H1 (cell line): ENCODE measurements at regions not wholly inside any gene's neighbourhood (a gene's known extent, or its start where the extent isn't known, plus 50 kb on each side); places are given as distances from the start of the nearest gene placed in this dataset.

Source experiments
- CTCF ChIA-PET: fragments of 300-600 bp; sonication (Branson Sonifier 250); formaldehyde crosslinking; loops from one replicate; lab custom pipeline; 2021; ENCODE audit not compliant: partially characterized antibody; lab: Charles Lee
- POLR2A ChIA-PET: fragments of 300-600 bp; sonication (Branson Sonifier 250); formaldehyde crosslinking; loops from one replicate; lab custom pipeline; 2021; ENCODE audit warnings: inconsistent platforms; ENCODE audit not compliant: partially characterized antibody; lab: Charles Lee
- DNase-seq, 2 experiments: peaks; one replicate each; pipeline versions ENCODE4 v3.0.0 to v3.0.0-alpha.2; 2010 to 2022; ENCODE audit warnings: low spot score in 2 of 2, low read depth in 1 of 2, mixed read lengths in 1 of 2
- FAIRE-seq: peaks from 2 replicates; lab custom pipeline; 2011; peaks lifted over from hg19 to GRCh38; lab: Jason Lieb, UNC
- H2AFZ ChIP-seq: 2 replicates; pipeline ENCODE4 v1.8.1; 2012; ENCODE audit warnings: low read length, inconsistent platforms
- H2AK5ac ChIP-seq: 2 replicates; pipeline ENCODE4 v1.6.1; 2013; ENCODE audit warnings: low read depth, low read length
- H2BK120ac ChIP-seq: replicated peaks from 2 replicates; pipeline ENCODE3; 2013; ENCODE audit warnings: low read depth, low read length, inconsistent platforms
- H2BK12ac ChIP-seq: 2 replicates; pipeline ENCODE4 v1.6.1; 2013; ENCODE audit warnings: low read depth, low read length
- H2BK15ac ChIP-seq: 2 replicates; pipeline ENCODE4 v1.6.1; 2013; ENCODE audit warnings: low read length
- H2BK20ac ChIP-seq: 2 replicates; pipeline ENCODE4 v1.6.1; 2013; ENCODE audit warnings: low read length
- H2BK5ac ChIP-seq: 2 replicates; pipeline ENCODE4 v1.6.1; 2013; ENCODE audit warnings: low read depth, low read length
- H3K14ac ChIP-seq: 2 replicates; pipeline ENCODE4 v1.6.1; 2013; ENCODE audit warnings: inconsistent platforms; ENCODE audit not compliant: insufficient read length
- H3K18ac ChIP-seq: 2 replicates; pipeline ENCODE4 v1.6.1; 2013; ENCODE audit warnings: low read length; ENCODE audit errors: extremely low read depth
- H3K23ac ChIP-seq: 2 replicates; pipeline ENCODE4 v1.6.1; 2013; ENCODE audit warnings: inconsistent platforms; ENCODE audit not compliant: insufficient read length
- H3K23me2 ChIP-seq: 2 replicates; pipeline ENCODE4 v1.6.1; 2013; ENCODE audit warnings: low read depth, low read length
- H3K27ac ChIP-seq: 2 replicates; pipeline ENCODE4 v1.6.1; 2011; ENCODE audit warnings: low read depth, low read length, inconsistent platforms
- H3K27me3 ChIP-seq, 4 experiments: replicated peaks in 1 of 4; 1 replicate in 1 of 4; 2 replicates in 3 of 4; pipeline versions ENCODE4 v1.6.1 to v1.8.1; 2011 to 2013; ENCODE audit warnings: low read length in 3 of 4, mild to moderate bottlenecking in 3 of 4, inconsistent platforms in 2 of 4, mixed read lengths in 2 of 4, moderate library complexity in 1 of 4; ENCODE audit not compliant: control insufficient read depth in 3 of 4, insufficient read depth in 3 of 4; ENCODE audit errors: extremely low read depth in 1 of 4
- H3K36me3 ChIP-seq, 4 experiments: 2 replicates each; pipeline versions ENCODE4 v1.6.1 to v1.8.1; 2011 to 2013; ENCODE audit warnings: mild to moderate bottlenecking in 4 of 4, low read length in 3 of 4, moderate library complexity in 2 of 4, control low read depth in 1 of 4, inconsistent platforms in 1 of 4; ENCODE audit not compliant: insufficient read depth in 4 of 4, control insufficient read depth in 2 of 4
- H3K4ac ChIP-seq: replicated peaks from 2 replicates; pipeline ENCODE3; 2013; ENCODE audit warnings: low read length, low read depth, mixed read lengths, inconsistent platforms; ENCODE audit not compliant: insufficient read length
- H3K4me1 ChIP-seq, 4 experiments: replicated peaks in 1 of 4; 1 replicate in 1 of 4; 2 replicates in 3 of 4; pipeline versions ENCODE4 v1.6.1 to v1.8.1; 2011 to 2013; ENCODE audit warnings: low read length in 3 of 4, inconsistent platforms in 2 of 4, mixed read lengths in 1 of 4; ENCODE audit not compliant: insufficient read depth in 4 of 4, control insufficient read depth in 3 of 4
- H3K4me2 ChIP-seq, 2 experiments: 2 replicates each; pipeline versions ENCODE4 v1.6.1 to v1.8.1; 2011 to 2013; ENCODE audit warnings: low read depth in 2 of 2, low read length in 2 of 2, control low read depth in 1 of 2, inconsistent platforms in 1 of 2, mild to moderate bottlenecking in 1 of 2; ENCODE audit not compliant: insufficient read depth in 1 of 2
- H3K4me3 ChIP-seq, 4 experiments: fragments of 200-600, 300-600 bp in 1 of 4; sonication (generic), shearing (Covaris generic), sonication (Bioruptor Twin) in 1 of 4; 2 replicates each; pipeline versions ENCODE4 v1.5.1 to v1.8.1; 2011 to 2016; ENCODE audit warnings: low read length in 4 of 4, low read depth in 3 of 4, control low read depth in 2 of 4, inconsistent platforms in 2 of 4, mild to moderate bottlenecking in 2 of 4, mixed read lengths in 1 of 4, moderate library complexity in 1 of 4; ENCODE audit not compliant: insufficient read depth in 2 of 4; ENCODE audit errors: extremely low read depth in 1 of 4
- H3K56ac ChIP-seq: replicated peaks from 2 replicates; pipeline ENCODE3; 2013; ENCODE audit warnings: low read depth, mild to moderate bottlenecking, mixed read lengths, low read length, inconsistent platforms; ENCODE audit not compliant: insufficient read length
- H3K79me1 ChIP-seq: 2 replicates; pipeline ENCODE4 v1.6.1; 2013; ENCODE audit warnings: low read depth, low read length, control low read depth
- H3K79me2 ChIP-seq, 2 experiments: 2 replicates each; pipeline versions ENCODE4 v1.6.1 to v1.8.1; 2012 to 2013; ENCODE audit warnings: low read length in 2 of 2, mild to moderate bottlenecking in 2 of 2, inconsistent platforms in 1 of 2; ENCODE audit not compliant: insufficient read depth in 2 of 2, control insufficient read depth in 1 of 2
- H3K9ac ChIP-seq, 4 experiments: replicated peaks in 1 of 4; 1 replicate in 1 of 4; 2 replicates in 3 of 4; pipeline versions ENCODE4 v1.6.1 to v1.8.1; 2011 to 2013; ENCODE audit warnings: low read depth in 3 of 4, low read length in 3 of 4, control low read depth in 2 of 4, mild to moderate bottlenecking in 2 of 4, moderate library complexity in 2 of 4, inconsistent platforms in 1 of 4; ENCODE audit errors: extremely low read depth in 1 of 4
- H3K9me3 ChIP-seq, 2 experiments: 2 replicates each; pipeline versions ENCODE4 v1.6.1 to v1.8.1; 2012 to 2013; ENCODE audit warnings: mild to moderate bottlenecking in 2 of 2, moderate library complexity in 2 of 2, control low read depth in 1 of 2, inconsistent platforms in 1 of 2, low read depth in 1 of 2, low read length in 1 of 2, mixed read lengths in 1 of 2; ENCODE audit not compliant: insufficient read depth in 2 of 2
- H4K20me1 ChIP-seq, 2 experiments: replicated peaks in 1 of 2; 2 replicates each; pipeline versions ENCODE3 to v1.8.1; 2011 to 2013; ENCODE audit warnings: inconsistent platforms in 2 of 2, low read length in 2 of 2, mild to moderate bottlenecking in 1 of 2; ENCODE audit not compliant: insufficient read depth in 2 of 2, control insufficient read depth in 1 of 2
- H4K5ac ChIP-seq: 2 replicates; pipeline ENCODE4 v1.6.1; 2013; ENCODE audit warnings: low read length, low read depth, mixed read lengths, inconsistent platforms; ENCODE audit not compliant: insufficient read length
- H4K8ac ChIP-seq: 2 replicates; pipeline ENCODE4 v1.8.0; 2013; ENCODE audit warnings: mild to moderate bottlenecking, moderate library complexity, low read length, inconsistent platforms; ENCODE audit not compliant: insufficient read depth; ENCODE audit errors: extremely low read depth
- H4K91ac ChIP-seq: replicated peaks from 2 replicates; pipeline ENCODE3; 2013; ENCODE audit warnings: low read length, mixed read lengths, inconsistent platforms; ENCODE audit not compliant: insufficient read length
- SIX5 ChIP-seq: IDR thresholded peaks from 2 replicates; pipeline ENCODE4 v1.6.1; 2011; ENCODE audit warnings: mild to moderate bottlenecking, low read depth, low read length
- WGBS, 2 experiments: shearing (Covaris generic) in 1 of 2; methylation state at CpG; one replicate each; pipeline versions ENCODE4 v1.1.6 to v1.1.7; 2013 to 2015; ENCODE audit warnings: low lambda C conversion rate in 2 of 2, mixed read lengths in 2 of 2, inconsistent platforms in 1 of 2, low coverage in 1 of 2, missing lambda C conversion rate in 1 of 2; ENCODE audit not compliant: insufficient replicate concordance in 2 of 2, insufficient coverage in 1 of 2, insufficient read length in 1 of 2; ENCODE audit errors: extremely low coverage in 1 of 2, missing lambda C conversion rate in 1 of 2; 5-methylcytosine and 5-hydroxymethylcytosine counted together

GRCh38 chr18:73913505-73913904 is 234.1 kb downstream of the FBXO15 start:
- Histone ChIP-seq H3K79me1 (no peaks in the 10 kb centered on the region), H4K5ac (no peak overlapping the region), H3K4me3 (no peak overlapping the region), H2AK5ac (no peak overlapping the region), H3K36me3 (no peaks in the 10 kb centered on the region), H4K8ac (no peak overlapping the region), H2BK5ac (no peak overlapping the region), H3K4me1 (no peaks in the 10 kb centered on the region), H2BK12ac (no peak overlapping the region), H2BK15ac (no peak overlapping the region), H3K27me3 (no peaks in the 10 kb centered on the region), H3K9ac (no peak overlapping the region), H2AFZ (no peak overlapping the region), H2BK20ac (no peak overlapping the region), H3K23ac (no peak overlapping the region), H3K4me2 (no peak overlapping the region), H3K9me3 (no peaks in the 10 kb centered on the region), H3K79me2 (no peaks in the 10 kb centered on the region), H4K20me1 (no peaks in the 10 kb centered on the region), H3K27ac (no peak overlapping the region), H3K14ac (no peak overlapping the region), H2BK120ac (no peak overlapping the region), H3K18ac (no peak overlapping the region), H3K4ac (no peak overlapping the region), H3K56ac (no peak overlapping the region), H3K23me2 (no peaks in the 10 kb centered on the region), H4K91ac (no peak overlapping the region)
- FAIRE-seq (no peak), DNase-seq (no peak)
- CTCF ChIA-PET, result no interaction called here
- POLR2A ChIA-PET, result no interaction called here
- 84% methylated on average over 8 of the region's 8 CpGs; no CpG with 5 or more reads in 1 of the 2 experiments for WGBS, 2 experiments
- TF ChIP-seq SIX5, result no peak
